Superior temporal gyrus (tissue), 1 donor: ENCODE measurements at regions not wholly inside any gene's neighbourhood (a gene's known extent, or its start where the extent isn't known, plus 50 kb on each side); places are given as distances from the start of the nearest gene placed in this dataset.

Experiments used
- DNase-seq: peaks from one replicate; pipeline ENCODE4 v3.0.0-alpha.2; 2016; ENCODE audit errors: extremely low spot score

DNA sequence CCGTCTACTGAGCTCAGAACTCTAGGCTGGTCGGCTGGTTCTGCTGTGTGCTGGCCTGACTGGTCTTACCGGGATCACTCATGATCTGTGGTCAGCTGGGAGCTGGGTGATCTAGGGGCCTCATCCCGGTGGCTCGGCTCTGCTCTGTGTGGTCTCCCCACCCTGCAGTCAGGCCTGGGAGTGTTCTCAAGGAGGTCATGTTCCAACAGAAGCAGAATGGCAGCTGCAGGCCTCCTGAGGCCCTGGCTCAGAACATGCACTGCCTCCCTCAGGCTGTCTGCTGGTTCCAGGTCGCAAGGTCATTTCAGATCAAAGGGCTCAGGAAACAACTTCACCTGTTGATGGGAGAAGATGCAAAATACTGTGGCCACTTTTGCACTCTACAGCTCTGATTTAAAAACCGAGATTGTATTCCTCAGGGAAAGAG is 81.1 kb upstream of the RFX8 start:
- DNase-seq = no peak

DNA sequence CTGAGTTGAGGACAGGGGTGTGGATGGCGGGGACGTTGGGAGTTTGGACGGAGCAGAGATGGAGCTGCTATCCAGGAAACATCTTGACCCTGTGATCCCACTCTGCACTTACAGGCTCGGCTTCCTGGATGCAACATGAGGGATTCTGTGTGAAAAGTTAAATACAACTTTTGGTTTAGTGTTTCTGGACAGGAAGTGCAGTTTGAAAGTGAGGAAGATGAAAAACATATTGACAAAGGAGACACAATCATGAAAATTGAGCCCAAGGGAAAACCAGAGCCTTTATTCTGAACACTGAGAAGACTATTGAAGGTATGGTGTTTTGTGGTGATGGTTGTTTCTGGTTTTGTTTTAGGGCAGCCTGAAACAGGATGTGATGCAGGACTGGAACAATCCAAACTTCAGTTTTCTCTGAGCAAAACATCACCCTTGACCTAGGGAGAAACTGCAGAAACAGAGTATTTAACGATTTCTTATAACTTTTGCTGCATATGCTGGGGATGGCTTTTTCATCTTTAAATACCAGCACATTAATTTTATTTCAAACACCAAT is 76.5 kb upstream of the RFX8 start:
- no peak for DNase-seq

DNA sequence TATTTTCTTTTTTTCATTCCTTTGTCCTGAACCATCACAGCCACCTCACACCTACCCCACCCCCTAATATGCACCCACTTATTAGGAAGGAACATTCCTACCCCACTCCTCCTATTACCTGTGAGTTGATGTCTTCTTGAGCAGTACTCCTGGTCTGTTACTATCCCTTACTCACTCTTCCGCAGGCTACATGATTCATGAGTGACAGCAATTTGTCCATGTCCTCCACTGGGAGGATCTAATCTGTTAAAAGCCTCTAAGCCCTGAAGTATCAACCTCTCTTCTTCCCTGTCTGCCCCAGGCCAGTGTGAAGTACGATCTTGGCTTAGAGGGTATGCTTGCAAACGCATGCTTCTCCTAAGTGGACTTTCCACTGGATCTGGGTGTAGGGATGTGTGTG is 75.6 kb upstream of the RFX8 start:
- no peak for DNase-seq

DNA sequence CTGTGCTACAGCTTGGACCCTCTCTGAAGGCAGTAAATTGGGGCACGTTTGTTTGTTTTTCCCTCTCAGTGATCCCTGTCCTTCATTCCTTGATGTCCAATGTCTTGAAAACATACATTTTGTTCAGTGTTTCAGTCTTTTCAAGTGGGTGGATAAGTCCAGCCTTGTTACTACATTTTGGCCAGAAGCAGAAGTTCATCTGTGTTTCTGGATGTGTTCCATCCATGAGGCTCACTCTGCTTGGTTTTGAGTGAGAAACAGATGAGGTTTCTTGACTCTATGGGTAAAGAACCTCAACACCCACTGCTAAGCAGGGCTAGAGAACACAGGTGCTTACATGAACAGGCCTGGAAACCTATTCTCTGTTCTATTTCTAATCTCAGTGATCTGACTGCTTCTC is 74.5 kb upstream of the RFX8 start:
- no peak for DNase-seq

DNA sequence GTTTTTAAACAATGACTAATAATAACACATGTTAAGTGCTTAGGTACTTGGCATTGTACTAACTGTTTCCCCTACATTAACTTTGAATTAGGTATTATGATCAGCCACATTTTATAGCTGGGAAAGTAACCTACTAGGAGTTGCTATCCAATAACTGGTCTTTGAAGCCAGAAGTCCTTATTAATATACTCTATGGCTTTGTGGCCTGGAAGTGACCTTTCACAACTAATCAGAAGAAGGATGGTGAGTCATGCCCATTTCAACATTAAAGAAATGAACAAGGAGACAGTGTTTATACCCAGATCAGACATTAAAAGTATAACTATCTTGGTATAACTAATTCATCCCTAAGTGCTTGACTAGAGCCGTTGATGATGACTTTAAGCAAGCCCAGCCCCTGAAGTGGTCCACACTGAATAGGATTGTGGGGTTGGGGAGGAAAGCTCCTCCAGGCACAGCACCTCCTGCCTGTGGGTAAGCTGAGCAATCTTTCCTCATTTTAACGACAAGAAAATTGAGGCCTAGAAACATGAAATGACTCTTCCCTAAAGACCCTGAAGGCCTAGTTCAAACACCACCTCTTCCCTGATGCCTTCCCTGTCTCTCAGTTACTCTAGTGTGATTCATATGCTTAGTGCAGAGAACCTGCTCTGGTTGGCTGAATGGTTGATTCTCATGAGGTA is 71.6 kb upstream of the RFX8 start:
- DNase-seq = no peak

DNA sequence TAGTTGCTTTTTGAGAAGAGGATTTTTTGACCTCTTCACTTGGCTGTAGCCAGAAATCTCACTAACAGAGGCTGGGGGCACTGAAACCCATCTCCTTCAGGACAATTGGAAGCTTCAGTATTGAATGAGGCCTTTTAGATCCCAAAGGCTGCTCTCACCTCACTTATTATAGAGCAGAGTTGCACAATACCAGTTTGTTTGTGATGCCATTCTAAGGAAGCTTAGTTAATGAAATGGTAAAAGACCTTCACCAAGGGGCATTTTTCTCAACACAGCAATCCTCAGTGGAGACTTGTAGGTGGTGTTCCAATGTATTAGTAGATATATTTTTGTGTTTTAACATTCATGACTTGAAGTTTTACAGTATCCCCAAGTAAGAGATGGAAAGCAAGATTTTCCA is 71.0 kb upstream of the RFX8 start:
- DNase-seq = no peak

DNA sequence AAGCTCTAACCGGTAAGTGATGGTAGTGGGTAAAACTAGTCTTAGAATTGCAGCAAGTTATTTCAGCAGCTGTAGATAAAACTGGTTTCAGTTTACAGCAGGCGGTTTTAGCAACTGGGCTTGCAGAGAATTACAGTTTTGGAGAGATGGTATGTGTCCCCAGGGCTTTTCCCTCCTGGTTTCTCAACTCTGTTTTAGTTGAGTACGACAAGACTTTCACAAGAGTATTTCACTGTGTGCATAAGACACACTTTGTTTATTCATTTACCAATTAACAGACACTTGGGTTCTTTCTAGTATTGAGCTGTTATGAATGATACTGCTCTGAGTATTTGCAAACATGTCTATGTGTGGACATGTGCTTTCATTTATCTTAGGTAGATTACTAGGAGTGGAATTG is 65.6 kb upstream of the RFX8 start:
- DNase-seq = no peak

DNA sequence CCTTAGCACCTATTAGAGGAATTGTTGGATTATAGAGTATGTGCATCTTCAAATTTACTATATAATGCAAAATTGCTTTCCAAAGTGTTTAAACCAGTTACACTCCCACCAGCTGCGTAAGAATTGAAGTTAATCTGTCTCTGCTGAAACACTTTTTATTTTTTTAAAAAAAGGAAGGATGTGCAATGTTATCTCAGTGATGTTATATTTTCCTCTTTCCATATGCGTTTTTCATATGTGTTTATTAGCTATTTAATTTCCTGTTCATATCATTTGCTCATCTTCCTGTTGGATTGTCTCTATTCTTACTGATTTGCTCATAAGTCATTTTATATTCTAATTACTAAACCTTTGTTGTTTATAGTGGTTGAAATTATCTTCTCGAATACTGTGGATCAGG is 63.2 kb upstream of the RFX8 start:
- DNase-seq = no peak

DNA sequence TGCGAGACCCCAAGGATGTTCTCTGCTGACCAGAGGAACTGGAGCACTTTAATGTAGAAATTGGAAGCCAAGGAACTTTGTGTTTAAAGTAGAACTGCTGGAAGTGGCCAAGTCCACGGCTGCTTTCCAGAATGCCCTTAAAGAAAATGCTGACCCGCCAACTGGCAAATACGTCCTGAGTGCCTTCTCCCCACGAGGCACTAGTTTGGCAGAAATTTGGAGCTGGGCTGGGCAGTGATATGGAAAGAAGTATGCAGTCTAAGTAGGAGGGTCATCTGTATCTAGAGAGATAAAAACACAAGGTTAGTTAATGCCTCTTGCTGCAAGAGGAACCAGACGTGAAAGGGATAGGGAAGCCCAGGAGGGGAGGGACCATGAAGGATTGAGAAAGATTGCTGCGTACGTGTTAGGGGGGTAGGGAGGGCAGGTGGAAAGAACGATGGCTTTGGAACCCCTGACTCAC is 59.3 kb upstream of the RFX8 start:
- no peak for DNase-seq

DNA sequence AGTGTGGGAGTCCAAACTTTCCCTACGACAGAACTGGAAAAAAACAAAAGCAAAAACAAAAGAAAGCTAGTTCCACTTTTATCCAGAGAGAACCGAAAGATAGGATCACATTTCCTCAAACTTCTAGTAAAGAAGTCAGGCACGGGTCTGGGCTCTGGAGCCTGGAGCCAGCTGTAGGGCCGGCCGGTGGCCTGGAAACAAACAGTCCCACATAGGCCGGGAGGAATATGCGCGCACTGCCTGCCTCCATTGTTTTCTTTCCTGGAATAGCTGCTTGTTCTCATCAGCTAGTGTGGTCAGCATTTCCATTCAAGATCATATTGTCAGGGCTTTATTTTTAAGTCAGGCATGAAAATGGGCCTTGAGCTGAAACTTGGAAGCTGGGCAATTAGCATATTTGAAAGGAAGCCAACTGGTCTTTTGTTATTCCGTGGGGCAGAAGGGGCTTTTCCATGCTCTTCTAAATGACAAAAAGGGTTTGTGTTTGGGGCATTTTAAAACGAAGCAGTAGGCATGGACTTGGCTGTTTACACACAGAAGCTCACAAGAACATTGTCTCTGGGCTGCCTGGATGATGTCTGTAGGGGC is 58.7 kb upstream of the RFX8 start:
- peak; percentile 96 for DNase-seq

DNA sequence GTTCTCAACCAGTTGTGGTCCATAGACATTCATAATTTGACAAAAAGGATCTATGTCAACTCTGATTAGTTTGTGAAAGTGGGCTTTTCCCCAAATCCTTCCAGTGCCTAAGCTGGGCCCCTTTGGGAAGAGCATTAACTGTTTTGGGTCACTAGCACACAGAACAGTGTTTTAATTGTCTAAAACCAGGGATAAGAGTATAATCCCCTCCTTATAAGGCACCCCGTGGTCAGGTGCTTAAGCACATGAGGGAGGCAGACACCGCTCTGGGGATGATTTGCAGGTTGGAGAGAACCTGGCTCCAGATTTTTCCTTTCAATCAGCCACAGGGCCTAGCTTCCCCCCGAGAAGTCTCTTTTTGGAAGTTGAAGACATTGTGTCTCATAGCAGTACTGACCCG is 53.6 kb upstream of the RFX8 start:
- no peak for DNase-seq

DNA sequence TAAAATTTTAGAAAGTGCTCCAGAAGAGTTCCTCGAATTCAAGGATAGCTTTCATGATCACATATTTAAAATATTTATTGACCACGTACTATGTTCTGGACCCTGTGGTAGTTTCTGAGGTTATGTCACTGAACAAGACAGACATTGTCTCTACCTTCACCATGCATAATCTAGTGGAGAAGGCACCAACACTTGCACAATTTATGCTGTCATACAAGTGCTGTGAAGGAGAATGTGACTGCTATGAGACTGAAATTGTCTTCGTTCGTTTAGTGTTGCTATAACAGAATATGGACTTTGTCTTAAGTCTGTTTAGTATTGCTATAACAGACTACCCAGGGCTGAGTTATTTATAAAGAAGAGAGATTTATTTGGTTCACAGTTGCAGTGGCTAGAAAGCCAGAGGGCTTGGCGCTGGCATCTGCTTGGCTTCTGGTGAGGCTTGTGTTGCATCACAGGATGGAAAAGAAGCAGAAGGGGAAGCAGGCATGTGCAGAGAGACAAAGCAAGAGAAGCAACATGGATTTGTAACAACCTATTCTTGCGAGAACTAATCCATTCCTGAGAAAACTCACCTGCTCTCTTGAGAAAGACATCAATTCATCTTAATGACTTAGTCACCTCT is 50.0 kb upstream of the RFX8 start:
- DNase-seq = no peak
